ENCODE measurements at regions not wholly inside any gene's neighbourhood (a gene's known extent, or its start where the extent isn't known, plus 50 kb on each side); places are given as distances from the start of the nearest gene placed in this dataset.

DNA sequence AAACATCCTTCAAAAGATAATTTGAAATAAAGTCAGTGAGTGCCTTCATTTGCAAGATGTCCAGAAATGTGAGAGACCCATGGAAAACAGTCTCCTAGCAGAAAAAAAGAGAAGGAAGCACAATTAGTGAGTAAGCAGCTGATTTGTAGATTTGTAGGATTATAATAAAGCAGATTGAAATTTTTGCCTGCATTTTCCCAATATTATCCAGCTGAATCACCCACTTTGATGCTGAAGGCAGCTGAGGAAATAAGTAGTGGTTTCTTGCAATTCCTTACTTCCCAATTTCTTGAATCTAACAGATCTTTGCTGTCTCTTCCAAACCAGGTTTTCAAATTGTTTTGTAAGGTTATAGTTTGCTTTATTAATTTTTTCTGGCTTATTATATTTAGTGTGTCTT is 181.4 kb downstream of the GNAT3 start:
- TF ChIP-seq, protein P1, sequence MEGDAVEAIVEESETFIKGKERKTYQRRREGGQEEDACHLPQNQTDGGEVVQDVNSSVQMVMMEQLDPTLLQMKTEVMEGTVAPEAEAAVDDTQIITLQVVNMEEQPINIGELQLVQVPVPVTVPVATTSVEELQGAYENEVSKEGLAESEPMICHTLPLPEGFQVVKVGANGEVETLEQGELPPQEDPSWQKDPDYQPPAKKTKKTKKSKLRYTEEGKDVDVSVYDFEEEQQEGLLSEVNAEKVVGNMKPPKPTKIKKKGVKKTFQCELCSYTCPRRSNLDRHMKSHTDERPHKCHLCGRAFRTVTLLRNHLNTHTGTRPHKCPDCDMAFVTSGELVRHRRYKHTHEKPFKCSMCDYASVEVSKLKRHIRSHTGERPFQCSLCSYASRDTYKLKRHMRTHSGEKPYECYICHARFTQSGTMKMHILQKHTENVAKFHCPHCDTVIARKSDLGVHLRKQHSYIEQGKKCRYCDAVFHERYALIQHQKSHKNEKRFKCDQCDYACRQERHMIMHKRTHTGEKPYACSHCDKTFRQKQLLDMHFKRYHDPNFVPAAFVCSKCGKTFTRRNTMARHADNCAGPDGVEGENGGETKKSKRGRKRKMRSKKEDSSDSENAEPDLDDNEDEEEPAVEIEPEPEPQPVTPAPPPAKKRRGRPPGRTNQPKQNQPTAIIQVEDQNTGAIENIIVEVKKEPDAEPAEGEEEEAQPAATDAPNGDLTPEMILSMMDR (tag by site-specific recombination; IDR thresholded peaks at IDR 0.05) = no peak
- TF ChIP-seq, protein P2, sequence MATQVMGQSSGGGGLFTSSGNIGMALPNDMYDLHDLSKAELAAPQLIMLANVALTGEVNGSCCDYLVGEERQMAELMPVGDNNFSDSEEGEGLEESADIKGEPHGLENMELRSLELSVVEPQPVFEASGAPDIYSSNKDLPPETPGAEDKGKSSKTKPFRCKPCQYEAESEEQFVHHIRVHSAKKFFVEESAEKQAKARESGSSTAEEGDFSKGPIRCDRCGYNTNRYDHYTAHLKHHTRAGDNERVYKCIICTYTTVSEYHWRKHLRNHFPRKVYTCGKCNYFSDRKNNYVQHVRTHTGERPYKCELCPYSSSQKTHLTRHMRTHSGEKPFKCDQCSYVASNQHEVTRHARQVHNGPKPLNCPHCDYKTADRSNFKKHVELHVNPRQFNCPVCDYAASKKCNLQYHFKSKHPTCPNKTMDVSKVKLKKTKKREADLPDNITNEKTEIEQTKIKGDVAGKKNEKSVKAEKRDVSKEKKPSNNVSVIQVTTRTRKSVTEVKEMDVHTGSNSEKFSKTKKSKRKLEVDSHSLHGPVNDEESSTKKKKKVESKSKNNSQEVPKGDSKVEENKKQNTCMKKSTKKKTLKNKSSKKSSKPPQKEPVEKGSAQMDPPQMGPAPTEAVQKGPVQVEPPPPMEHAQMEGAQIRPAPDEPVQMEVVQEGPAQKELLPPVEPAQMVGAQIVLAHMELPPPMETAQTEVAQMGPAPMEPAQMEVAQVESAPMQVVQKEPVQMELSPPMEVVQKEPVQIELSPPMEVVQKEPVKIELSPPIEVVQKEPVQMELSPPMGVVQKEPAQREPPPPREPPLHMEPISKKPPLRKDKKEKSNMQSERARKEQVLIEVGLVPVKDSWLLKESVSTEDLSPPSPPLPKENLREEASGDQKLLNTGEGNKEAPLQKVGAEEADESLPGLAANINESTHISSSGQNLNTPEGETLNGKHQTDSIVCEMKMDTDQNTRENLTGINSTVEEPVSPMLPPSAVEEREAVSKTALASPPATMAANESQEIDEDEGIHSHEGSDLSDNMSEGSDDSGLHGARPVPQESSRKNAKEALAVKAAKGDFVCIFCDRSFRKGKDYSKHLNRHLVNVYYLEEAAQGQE (tag by site-specific recombination; IDR thresholded peaks at IDR 0.05) = no peak
- TF ChIP-seq, protein P3, sequence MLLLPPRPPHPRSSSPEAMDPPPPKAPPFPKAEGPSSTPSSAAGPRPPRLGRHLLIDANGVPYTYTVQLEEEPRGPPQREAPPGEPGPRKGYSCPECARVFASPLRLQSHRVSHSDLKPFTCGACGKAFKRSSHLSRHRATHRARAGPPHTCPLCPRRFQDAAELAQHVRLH (tag by site-specific recombination; IDR thresholded peaks at IDR 0.05) = no peak
- TF ChIP-seq ZNF624 (tag by site-specific recombination; IDR thresholded peaks at IDR 0.05) = no peak
- no peak for TF ChIP-seq ZNF654 (tag by site-specific recombination; IDR thresholded peaks at IDR 0.05; ENCODE audit: low read depth)

Data from HEK293 (cell line).